ENCODE measurements at regions not wholly inside any gene's neighbourhood (a gene's known extent, or its start where the extent isn't known, plus 50 kb on each side); places are given as distances from the start of the nearest gene placed in this dataset.

DNA sequence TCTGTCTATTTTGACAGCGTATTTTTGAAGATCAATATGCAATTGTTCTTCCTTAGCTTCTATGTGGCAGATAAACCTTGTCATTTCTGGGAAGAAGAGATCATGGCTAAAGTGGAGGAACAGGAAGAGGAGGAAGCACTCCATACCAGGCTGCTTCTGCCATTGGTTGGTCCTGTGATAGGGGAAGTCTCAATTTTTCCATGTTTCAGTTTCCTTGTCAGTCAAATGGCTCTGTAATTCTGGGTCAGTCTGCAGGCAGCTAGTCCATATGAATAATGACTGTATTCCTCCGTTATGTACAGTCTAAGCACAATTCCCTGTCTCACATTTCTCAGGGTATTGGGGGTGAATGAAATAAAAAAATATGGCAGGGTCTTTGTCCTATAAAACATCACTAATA is 277.6 kb upstream of the CXCR4 start:
- no peak for DNase-seq

DNA sequence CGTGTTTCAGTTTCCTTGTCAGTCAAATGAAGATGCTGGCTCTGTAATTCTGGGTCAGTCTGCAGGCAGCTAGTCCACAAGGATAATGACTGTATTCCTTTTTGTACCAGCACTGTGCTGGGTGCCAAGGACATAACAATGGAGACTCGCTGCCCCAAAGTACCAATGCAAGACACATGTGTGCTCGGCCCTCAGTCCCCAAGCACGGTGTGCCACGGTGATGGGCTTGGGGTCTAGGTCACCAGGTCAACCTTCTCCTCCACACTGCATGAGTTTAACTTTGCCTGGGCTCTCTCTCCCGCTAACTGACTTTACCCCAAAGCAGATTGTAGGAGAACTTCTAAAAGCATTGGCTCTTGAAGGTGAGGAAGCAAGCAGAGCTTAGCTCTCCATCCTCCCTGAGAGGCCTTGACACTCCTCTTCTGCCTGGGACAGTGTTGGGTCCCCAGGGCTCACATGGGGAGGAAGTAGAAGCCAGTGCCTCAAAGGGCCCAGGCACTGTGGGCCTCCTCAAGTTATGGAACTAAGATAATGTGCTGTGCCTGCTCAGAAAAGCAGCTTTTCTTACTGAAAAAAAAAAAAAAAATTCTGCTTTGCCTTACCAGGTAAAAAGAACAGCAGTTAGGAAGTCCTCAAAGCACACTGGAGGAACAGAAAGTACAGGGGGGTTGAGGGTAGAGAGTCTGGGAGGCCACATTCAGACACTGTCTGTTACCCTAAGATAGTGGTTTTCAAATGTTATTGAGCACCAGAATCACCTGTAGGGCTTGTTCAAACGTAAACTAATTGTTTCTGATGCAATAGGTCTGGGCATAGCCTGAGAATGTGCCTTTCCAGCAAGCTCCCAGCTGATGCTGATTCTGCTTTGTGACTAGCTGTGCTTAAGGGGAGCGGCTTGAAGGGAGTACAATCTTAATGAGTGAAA is 276.4 kb upstream of the CXCR4 start:
- no peak for DNase-seq

- DNase-seq: no peak
Observed at GRCh38 chr2:136393514-136393913, 275.6 kb upstream of the CXCR4 start.

- DNase-seq: no peak
Observed at GRCh38 chr2:136392897-136393505, 275.1 kb upstream of the CXCR4 start.

DNA sequence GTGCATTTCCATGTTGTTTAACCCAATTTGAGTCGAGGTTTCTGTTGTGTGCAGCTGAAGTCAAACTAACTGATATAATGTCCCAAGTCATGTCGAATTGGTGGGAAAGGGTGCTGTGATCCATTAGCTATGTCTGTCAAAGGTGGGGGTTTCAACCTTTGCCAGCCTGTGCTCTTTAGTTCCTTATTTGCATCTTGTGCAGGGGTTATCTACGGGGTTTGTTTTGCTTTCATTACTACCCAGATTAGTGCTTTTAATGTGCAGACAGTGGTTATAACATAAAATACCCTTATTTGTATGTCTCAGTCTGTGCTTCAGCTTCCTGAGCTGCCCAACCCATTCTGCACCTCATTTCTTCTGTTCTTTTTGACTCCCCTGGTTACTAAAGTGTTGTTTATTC is 271.9 kb upstream of the CXCR4 start:
- no peak for DNase-seq

- no peak for DNase-seq
Observed at GRCh38 chr2:136386046-136386445, 268.1 kb upstream of the CXCR4 start.

DNA sequence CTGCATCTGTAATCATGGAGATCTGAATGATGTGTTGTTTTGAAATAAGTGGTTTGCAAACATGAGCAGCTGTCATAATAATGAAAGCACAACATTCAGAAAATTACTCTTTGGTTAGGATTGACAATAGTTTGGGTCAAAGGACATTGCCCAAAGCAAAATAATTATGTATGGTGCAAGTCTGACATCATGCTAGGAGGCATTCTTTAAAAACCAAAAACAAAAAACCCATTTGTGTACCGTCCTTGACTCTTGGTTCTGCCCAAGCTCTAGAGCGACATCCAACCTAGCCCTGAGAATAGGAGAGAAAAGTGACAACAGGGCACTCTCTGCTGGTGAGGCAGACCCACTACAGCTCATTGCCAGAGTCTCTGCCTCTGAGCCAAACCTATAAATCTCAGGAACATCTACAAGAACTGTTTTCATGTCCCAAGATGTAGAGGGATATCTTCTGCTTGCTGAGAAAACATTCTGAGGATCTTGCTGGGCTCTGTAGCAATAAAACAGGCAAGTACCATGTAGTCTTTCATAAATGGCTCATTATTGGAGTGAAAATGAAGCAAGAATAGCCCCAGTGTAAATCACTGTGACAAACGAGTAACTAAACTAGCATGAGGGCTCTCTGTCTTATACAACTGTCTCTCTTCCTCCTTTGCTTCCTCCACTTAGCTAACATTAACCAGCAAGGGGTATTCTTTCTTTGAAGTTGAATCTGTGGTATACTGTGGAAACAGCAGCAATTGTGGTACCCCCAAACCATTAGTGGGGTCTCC is 266.8 kb upstream of the CXCR4 start:
- peak; percentile 49 for DNase-seq

DNA sequence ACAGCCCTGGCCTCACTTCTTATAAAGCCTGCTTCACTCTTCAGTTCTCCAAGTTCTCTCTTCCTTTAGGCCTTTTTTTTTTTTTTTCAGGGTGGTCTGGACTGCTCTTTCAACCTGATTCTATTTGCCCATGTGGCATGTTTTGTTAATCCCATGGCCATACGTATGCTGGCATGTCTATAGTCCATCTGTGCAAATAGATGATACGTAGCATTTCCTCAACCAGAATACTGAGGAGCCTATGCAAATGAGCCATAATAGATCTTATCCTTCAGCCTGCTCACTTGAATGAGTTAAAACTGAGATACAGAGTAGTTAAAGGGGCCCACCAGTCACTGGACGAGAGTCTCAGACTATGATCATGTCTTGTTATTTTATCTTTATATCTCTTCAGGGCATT is 265.2 kb upstream of the CXCR4 start:
- DNase-seq: no peak

- DNase-seq: peak; percentile 60
Observed at GRCh38 chr2:136381722-136382633, 264.0 kb upstream of the CXCR4 start.

DNA sequence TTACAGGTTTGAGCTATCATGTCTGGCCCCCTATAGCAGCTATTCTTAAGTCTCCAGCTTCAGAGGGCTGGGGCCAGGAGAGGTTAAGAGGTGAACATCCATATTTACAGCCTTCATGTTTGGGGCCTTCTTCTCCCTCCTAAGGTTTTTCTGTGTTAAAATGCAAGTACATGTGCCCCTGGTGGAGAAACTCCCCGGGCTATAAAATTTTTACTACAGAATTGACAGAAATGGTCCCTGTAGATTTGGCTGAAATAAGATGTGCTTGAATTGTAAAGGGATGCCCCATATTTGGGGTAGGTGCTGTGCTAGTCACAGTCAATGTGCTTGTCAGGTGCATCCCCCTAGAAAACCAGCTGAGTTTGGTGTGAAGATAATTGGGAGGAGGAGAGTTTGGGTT is 263.3 kb upstream of the CXCR4 start:
- no peak for DNase-seq

GRCh38 chr2:136378712-136379595 is 261.0 kb upstream of the CXCR4 start:
- DNase-seq: peak; percentile 78

- no peak for DNase-seq
Observed at GRCh38 chr2:136377423-136378382, 259.8 kb upstream of the CXCR4 start.

DNA sequence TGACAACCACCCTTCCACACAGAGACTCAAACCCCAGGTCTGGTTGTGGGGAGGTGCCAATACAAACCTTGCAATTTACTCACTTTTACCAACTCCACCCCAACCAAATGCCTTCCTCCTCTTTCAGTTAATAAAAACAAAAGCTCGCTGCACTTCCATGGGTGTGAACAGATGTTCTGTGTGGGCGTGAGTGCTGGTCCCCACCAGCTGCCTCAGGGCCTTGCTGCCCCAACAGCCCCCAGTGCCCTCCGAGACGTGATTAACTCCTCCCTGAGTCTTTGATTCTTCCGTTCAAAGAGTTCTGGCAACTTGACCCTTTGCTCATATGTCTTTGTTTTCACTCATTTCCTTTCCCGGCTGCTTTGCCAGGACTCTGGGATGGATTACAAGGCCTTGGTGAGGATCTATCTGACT is 258.9 kb upstream of the CXCR4 start:
- no peak for DNase-seq

GRCh38 chr2:136376211-136376610 is 258.3 kb upstream of the CXCR4 start:
- DNase-seq: no peak

DNA sequence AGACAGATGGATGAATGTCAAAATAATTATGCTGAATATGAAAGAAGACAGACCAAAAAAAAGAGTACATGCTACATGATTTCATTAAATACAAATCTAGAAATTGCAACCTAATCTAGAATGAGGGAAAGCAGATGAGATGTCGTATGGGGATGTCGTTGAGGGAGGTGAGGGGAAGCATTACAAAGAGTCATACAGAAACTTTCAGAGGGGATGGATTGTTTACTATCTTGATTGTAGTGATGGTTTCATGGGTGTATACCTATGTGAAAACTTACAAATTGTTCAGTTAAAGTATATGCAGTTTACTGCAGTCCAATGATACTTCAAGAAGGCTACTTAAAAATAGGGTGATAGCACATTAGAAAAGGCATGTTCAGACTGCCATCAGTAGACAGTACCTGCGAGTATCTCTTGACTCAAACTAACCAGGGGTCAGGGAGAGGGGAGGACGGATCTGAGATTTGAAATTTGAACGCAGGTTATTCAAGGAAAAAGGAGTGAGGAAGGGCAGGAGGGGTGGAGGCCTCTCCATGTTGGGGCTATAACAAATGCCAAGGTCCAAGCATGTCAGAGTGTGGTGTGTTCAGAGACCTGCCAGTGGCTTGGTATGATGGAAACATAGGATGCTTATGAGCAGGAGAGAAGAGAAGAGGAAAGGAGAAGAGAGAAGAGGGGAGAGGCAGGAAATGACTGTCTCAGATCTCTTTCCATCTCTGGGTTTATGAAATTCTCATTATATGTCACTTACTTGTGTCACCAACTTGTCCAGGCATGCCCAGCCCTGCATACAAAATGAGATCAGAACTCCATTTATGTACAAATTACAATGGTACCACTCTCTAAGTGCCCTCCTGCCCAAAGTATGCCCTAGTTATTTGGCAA is 257.3 kb upstream of the CXCR4 start:
- DNase-seq: no peak

DNA sequence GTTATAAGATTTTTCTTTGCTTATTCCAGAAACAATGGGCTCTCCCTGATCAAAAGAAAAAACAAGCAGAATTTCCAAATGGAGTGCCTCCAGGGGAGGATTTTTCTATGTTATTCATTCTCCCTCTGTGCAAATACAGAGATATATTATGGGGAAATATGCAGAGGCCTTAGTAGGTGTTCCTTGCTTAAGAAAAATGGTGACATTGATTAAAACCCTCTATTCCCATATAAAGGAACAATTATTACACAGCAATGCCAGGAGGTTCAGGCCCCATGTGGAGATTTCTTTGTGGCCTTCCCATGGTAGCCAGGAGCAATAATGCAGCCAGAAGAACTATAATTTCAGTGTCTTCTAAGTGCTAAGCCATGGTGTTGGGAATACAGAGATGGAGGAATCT is 255.9 kb upstream of the CXCR4 start:
- no peak for DNase-seq

- DNase-seq: no peak
Observed at GRCh38 chr2:136373029-136373428, 255.1 kb upstream of the CXCR4 start.

DNA sequence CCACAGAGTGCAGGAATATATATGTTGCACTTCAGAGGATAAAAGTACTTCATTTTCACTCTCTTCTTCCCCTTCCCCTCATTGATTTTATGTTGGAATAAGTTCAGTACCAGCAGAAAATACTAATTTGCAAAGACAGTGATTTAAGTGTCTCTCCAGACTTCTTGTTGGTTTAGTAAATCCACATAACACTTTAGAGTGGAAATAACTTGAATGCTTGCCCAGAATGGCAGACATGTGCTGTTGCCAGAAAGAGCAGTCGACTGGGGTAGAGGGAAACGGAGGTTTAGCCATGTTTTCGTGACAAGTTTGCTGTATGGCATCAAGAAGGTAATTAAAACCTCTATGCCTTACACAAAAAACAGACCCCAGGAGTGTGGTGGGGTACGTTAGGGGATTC is 246.0 kb upstream of the CXCR4 start:
- no peak for DNase-seq

GRCh38 chr2:136363470-136363869 is 245.5 kb upstream of the CXCR4 start:
- DNase-seq: no peak

Data from activated CD4-positive, alpha-beta T cell treated with anti-CD3 and anti-CD28 coated beads, Interleukin-2, amount 50 U/mL, for 1 hour (primary cell).